ENCODE measurements at regions not wholly inside any gene's neighbourhood (a gene's known extent, or its start where the extent isn't known, plus 50 kb on each side); places are given as distances from the start of the nearest gene placed in this dataset.

DNA sequence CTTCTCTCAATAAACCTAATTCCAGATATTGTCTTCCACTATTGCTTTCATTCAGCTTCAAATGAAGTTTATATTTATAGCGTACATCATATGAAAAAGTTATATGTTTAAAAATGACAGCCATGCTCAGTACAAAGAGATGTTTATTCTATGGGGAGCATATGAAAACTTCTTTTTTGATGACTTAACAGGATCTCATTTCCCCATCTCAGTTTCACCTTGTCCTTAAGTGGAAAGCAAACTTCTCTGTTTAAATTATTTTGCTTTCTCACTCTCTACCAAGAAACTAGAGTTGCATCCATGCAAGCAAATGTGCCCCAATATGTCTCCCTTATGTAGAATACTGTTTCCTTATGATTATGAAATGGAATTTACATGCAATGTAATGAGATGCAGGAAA lies 799.5 kb upstream of the RGS18 start:
- H3K4me1 ChIP-seq (ENCODE audit: control insufficient read depth, insufficient read depth, low read length) = no peaks in the 10 kb centered on the region
- ATAC-seq (no peak), DNase-seq (ENCODE audit: low read depth, low spot score) (no peak)
- CTCF ChIA-PET = no interaction called here
- no peaks in the 10 kb centered on the region for H3K27me3 ChIP-seq (ENCODE audit: control insufficient read depth, insufficient read depth, low read length)
- H3K36me3 ChIP-seq (ENCODE audit: control insufficient read depth, insufficient read depth, low read length) = no peaks in the 10 kb centered on the region
- TF ChIP-seq, protein P1, sequence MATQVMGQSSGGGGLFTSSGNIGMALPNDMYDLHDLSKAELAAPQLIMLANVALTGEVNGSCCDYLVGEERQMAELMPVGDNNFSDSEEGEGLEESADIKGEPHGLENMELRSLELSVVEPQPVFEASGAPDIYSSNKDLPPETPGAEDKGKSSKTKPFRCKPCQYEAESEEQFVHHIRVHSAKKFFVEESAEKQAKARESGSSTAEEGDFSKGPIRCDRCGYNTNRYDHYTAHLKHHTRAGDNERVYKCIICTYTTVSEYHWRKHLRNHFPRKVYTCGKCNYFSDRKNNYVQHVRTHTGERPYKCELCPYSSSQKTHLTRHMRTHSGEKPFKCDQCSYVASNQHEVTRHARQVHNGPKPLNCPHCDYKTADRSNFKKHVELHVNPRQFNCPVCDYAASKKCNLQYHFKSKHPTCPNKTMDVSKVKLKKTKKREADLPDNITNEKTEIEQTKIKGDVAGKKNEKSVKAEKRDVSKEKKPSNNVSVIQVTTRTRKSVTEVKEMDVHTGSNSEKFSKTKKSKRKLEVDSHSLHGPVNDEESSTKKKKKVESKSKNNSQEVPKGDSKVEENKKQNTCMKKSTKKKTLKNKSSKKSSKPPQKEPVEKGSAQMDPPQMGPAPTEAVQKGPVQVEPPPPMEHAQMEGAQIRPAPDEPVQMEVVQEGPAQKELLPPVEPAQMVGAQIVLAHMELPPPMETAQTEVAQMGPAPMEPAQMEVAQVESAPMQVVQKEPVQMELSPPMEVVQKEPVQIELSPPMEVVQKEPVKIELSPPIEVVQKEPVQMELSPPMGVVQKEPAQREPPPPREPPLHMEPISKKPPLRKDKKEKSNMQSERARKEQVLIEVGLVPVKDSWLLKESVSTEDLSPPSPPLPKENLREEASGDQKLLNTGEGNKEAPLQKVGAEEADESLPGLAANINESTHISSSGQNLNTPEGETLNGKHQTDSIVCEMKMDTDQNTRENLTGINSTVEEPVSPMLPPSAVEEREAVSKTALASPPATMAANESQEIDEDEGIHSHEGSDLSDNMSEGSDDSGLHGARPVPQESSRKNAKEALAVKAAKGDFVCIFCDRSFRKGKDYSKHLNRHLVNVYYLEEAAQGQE (IDR thresholded peaks at IDR 0.05; ENCODE audit: insufficient read depth in 1 of 2, low read depth in 2 of 2, low read length in 1 of 2) = no peak
- TF ChIP-seq SIN3A (IDR thresholded peaks at IDR 0.05; ENCODE audit: borderline replicate concordance, insufficient read depth, low read depth, low read length) (no peak), TCF7L2 (IDR thresholded peaks at IDR 0.05; ENCODE audit: low read depth, low read length) (no peak), POLR2AphosphoS5 (IDR thresholded peaks at IDR 0.05; ENCODE audit: low read depth, low read length) (no peak)
- TF ChIP-seq, protein P2, sequence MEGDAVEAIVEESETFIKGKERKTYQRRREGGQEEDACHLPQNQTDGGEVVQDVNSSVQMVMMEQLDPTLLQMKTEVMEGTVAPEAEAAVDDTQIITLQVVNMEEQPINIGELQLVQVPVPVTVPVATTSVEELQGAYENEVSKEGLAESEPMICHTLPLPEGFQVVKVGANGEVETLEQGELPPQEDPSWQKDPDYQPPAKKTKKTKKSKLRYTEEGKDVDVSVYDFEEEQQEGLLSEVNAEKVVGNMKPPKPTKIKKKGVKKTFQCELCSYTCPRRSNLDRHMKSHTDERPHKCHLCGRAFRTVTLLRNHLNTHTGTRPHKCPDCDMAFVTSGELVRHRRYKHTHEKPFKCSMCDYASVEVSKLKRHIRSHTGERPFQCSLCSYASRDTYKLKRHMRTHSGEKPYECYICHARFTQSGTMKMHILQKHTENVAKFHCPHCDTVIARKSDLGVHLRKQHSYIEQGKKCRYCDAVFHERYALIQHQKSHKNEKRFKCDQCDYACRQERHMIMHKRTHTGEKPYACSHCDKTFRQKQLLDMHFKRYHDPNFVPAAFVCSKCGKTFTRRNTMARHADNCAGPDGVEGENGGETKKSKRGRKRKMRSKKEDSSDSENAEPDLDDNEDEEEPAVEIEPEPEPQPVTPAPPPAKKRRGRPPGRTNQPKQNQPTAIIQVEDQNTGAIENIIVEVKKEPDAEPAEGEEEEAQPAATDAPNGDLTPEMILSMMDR (IDR thresholded peaks at IDR 0.05) = no peak
- BruUV-seq (replicated peaks) = no TSS peak
- H3K9me3 ChIP-seq (ENCODE audit: control insufficient read depth, insufficient read depth, low read depth, low read length) = no peaks in the 10 kb centered on the region
- intact Hi-C loops (cut with micrococcal nuclease; ENCODE audit: unreplicated experiment) = no loop called here
- in situ Hi-C loops (cut with HindIII; ENCODE audit: low pct_unique_long_range_greater_than_20kb, low sequenced_read_pairs) = no loop called here
- POLR2A ChIA-PET = no interaction called here
- H3K27ac ChIP-seq (ENCODE audit: low read length) = no peak overlapping the region
- no peak overlapping the region for H3K4me3 ChIP-seq (ENCODE audit: low read depth in 2 of 2, low read length in 2 of 2)

DNA sequence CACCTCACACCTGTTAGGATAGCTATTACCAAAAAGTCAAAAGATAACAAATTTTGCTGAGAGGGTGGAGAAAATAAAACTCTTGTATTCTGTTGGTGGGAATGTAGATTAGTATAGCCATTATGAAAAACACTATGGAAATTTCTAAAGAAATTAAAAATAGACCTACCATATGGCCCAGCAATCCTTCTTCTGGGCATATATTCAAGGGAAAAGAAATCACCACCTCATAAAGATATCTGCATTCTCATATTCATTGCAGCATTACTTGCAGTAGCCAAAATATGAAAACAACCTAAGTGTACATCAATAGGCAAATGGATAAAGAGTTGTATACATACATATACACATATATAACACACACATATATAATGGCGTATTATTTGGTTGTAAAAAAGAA lies 791.6 kb upstream of the RGS18 start:
- Histone ChIP-seq H3K9me3 (ENCODE audit: control insufficient read depth, insufficient read depth, low read depth, low read length) (no peaks in the 10 kb centered on the region), H3K4me1 (ENCODE audit: control insufficient read depth, insufficient read depth, low read length) (no peaks in the 10 kb centered on the region), H3K4me3 (ENCODE audit: low read depth in 2 of 2, low read length in 2 of 2) (no peak overlapping the region), H3K27ac (ENCODE audit: low read length) (no peak overlapping the region), H3K27me3 (ENCODE audit: control insufficient read depth, insufficient read depth, low read length) (no peaks in the 10 kb centered on the region), H3K36me3 (ENCODE audit: control insufficient read depth, insufficient read depth, low read length) (no peaks in the 10 kb centered on the region)
- ATAC-seq (no peak), DNase-seq (ENCODE audit: low read depth, low spot score) (no peak)
- in situ Hi-C loops (cut with HindIII; ENCODE audit: low pct_unique_long_range_greater_than_20kb, low sequenced_read_pairs) (no loop called here), intact Hi-C loops (cut with micrococcal nuclease; ENCODE audit: unreplicated experiment) (no loop called here)
- POLR2A ChIA-PET = no interaction called here
- CTCF ChIA-PET = no interaction called here
- BruUV-seq (replicated peaks) = no TSS peak
- TF ChIP-seq TCF7L2 (IDR thresholded peaks at IDR 0.05; ENCODE audit: low read depth, low read length) (no peak), POLR2AphosphoS5 (IDR thresholded peaks at IDR 0.05; ENCODE audit: low read depth, low read length) (no peak), SIN3A (IDR thresholded peaks at IDR 0.05; ENCODE audit: borderline replicate concordance, insufficient read depth, low read depth, low read length) (no peak)
- TF ChIP-seq, protein P1 (IDR thresholded peaks at IDR 0.05; ENCODE audit: insufficient read depth in 1 of 2, low read depth in 2 of 2, low read length in 1 of 2) = no peak
- TF ChIP-seq, protein P2 (IDR thresholded peaks at IDR 0.05) = no peak
